H9 (cell line): ENCODE measurements at regions not wholly inside any gene's neighbourhood (a gene's known extent, or its start where the extent isn't known, plus 50 kb on each side); places are given as distances from the start of the nearest gene placed in this dataset.

Experiments
- DNase-seq: peaks from one replicate; pipeline ENCODE4 v3.0.0-alpha.2; 2017
- H2AFZ ChIP-seq: one replicate; pipeline ENCODE4 v1.6.1; 2013; ENCODE audit warnings: mild to moderate bottlenecking, low read length, control low read depth, moderate library complexity
- H2AK5ac ChIP-seq: 2 replicates; pipeline ENCODE4 v1.6.1; 2013; ENCODE audit warnings: low read length, control low read depth, mixed read lengths; ENCODE audit not compliant: insufficient read length
- H2BK120ac ChIP-seq: one replicate; pipeline ENCODE4 v1.6.1; 2013; ENCODE audit warnings: low read depth, mild to moderate bottlenecking, low read length, control low read depth, inconsistent platforms; ENCODE audit not compliant: poor library complexity, severe bottlenecking
- H2BK12ac ChIP-seq: 2 replicates; pipeline ENCODE4 v1.6.1; 2013; ENCODE audit warnings: low read length, control low read depth, mixed read lengths, low read depth; ENCODE audit not compliant: insufficient read length
- H2BK15ac ChIP-seq: 2 replicates; pipeline ENCODE4 v1.6.1; 2013; ENCODE audit warnings: low read depth, low read length, control low read depth
- H2BK20ac ChIP-seq: one replicate; pipeline ENCODE4 v1.6.1; 2013; ENCODE audit warnings: low read depth, mild to moderate bottlenecking, low read length, control low read depth, inconsistent platforms; ENCODE audit not compliant: poor library complexity, severe bottlenecking
- H2BK5ac ChIP-seq: 2 replicates; pipeline ENCODE4 v1.6.1; 2013; ENCODE audit warnings: low read length, control low read depth, mixed read lengths; ENCODE audit not compliant: insufficient read length
- H3K14ac ChIP-seq: 2 replicates; pipeline ENCODE4 v1.6.1; 2013; ENCODE audit warnings: low read length, control low read depth; ENCODE audit not compliant: insufficient read depth
- H3K18ac ChIP-seq: 2 replicates; pipeline ENCODE4 v1.6.1; 2013; ENCODE audit warnings: low read depth, mild to moderate bottlenecking, mixed read lengths, low read length, control low read depth; ENCODE audit not compliant: insufficient read length
- H3K23ac ChIP-seq: 2 replicates; pipeline ENCODE4 v1.6.1; 2013; ENCODE audit warnings: low read length, control low read depth, mixed read lengths, low read depth; ENCODE audit not compliant: insufficient read length
- H3K23me2 ChIP-seq: 2 replicates; pipeline ENCODE4 v1.6.1; 2013; ENCODE audit warnings: low read depth, mild to moderate bottlenecking, mixed read lengths, low read length, control low read depth; ENCODE audit not compliant: insufficient read length, poor library complexity, severe bottlenecking
- H3K27ac ChIP-seq: 2 replicates; pipeline ENCODE4 v1.5.1; 2013; ENCODE audit warnings: low read length, control low read depth, mixed read lengths, low read depth; ENCODE audit not compliant: insufficient read length
- H3K27me3 ChIP-seq: 2 replicates; pipeline ENCODE4 v1.6.1; 2013; ENCODE audit warnings: low read length, control low read depth, inconsistent platforms; ENCODE audit not compliant: insufficient read depth
- H3K4ac ChIP-seq: 2 replicates; pipeline ENCODE4 v1.6.1; 2013; ENCODE audit warnings: low read depth, mild to moderate bottlenecking, control low read depth, inconsistent platforms, low read length, moderate library complexity
- H3K4me1 ChIP-seq: 2 replicates; pipeline ENCODE4 v1.6.1; 2013; ENCODE audit warnings: low read length, control low read depth, inconsistent platforms; ENCODE audit not compliant: insufficient read depth
- H3K4me2 ChIP-seq: 2 replicates; pipeline ENCODE4 v1.6.1; 2013; ENCODE audit warnings: low read length, control low read depth, mixed read lengths; ENCODE audit not compliant: insufficient read length, insufficient read depth
- H3K56ac ChIP-seq: 2 replicates; pipeline ENCODE4 v1.6.1; 2013; ENCODE audit warnings: low read depth, mild to moderate bottlenecking, mixed read lengths, low read length, control low read depth; ENCODE audit not compliant: insufficient read length
- H3K79me1 ChIP-seq: 2 replicates; pipeline ENCODE4 v1.6.1; 2013; ENCODE audit warnings: low read depth, mild to moderate bottlenecking, moderate library complexity, low read length, control low read depth, inconsistent platforms; ENCODE audit not compliant: insufficient read depth, poor library complexity, severe bottlenecking
- H3K79me2 ChIP-seq: 2 replicates; pipeline ENCODE4 v1.6.1; 2013; ENCODE audit warnings: low read length, control low read depth, inconsistent platforms; ENCODE audit not compliant: insufficient read depth
- H3K9ac ChIP-seq: 2 replicates; pipeline ENCODE4 v1.6.1; 2013; ENCODE audit warnings: low read length, control low read depth, mixed read lengths; ENCODE audit not compliant: insufficient read length; ENCODE audit errors: extremely low read depth
- H3K9me3 ChIP-seq: one replicate; pipeline ENCODE4 v1.6.1; 2013; ENCODE audit warnings: low read depth, low read length, inconsistent platforms; ENCODE audit not compliant: control insufficient read depth
- H3T11ph ChIP-seq: one replicate; pipeline ENCODE4 v1.6.1; 2013; ENCODE audit warnings: mild to moderate bottlenecking, low read length, control low read depth, inconsistent platforms
- H4K20me1 ChIP-seq: one replicate; pipeline ENCODE4 v1.6.1; 2013; ENCODE audit not compliant: control insufficient read depth, insufficient read length, insufficient read depth
- H4K5ac ChIP-seq: 2 replicates; pipeline ENCODE4 v1.6.1; 2013; ENCODE audit warnings: low read depth, mild to moderate bottlenecking, mixed read lengths, low read length, control low read depth; ENCODE audit not compliant: insufficient read length
- H4K8ac ChIP-seq: replicated peaks from 2 replicates; pipeline ENCODE4 v1.6.1; 2013; ENCODE audit warnings: low read length, control low read depth, mixed read lengths, low read depth; ENCODE audit not compliant: insufficient read length
- H4K91ac ChIP-seq: 2 replicates; pipeline ENCODE4 v1.6.1; 2013; ENCODE audit warnings: low read depth, mild to moderate bottlenecking, moderate library complexity, mixed read lengths, low read length, control low read depth; ENCODE audit not compliant: insufficient read length
- H3K27ac Mint-ChIP-seq, 3 experiments: 2 replicates in 2 of 3; 3 replicates in 1 of 3; pipeline ENCODE4 v1.8.0; 2020 to 2021; ENCODE audit warnings: mixed read lengths in 3 of 3, mild to moderate bottlenecking in 1 of 3, moderate library complexity in 1 of 3
- H3K27me3 Mint-ChIP-seq: 2 replicates; pipeline ENCODE4 v1.8.0; 2021; ENCODE audit warnings: low read depth, mild to moderate bottlenecking, moderate library complexity, mixed read lengths
- H3K36me3 Mint-ChIP-seq, 3 experiments: 2 replicates in 2 of 3; 3 replicates in 1 of 3; pipeline ENCODE4 v1.8.0; 2020 to 2021; ENCODE audit warnings: low read depth in 3 of 3, mixed read lengths in 3 of 3; ENCODE audit not compliant: insufficient read depth in 1 of 3
- H3K4me1 Mint-ChIP-seq, 2 experiments: 2 replicates each; pipeline ENCODE4 v1.8.0; 2020; ENCODE audit warnings: mixed read lengths in 2 of 2
- H3K4me3 Mint-ChIP-seq, 2 experiments: 2 replicates in 1 of 2; 3 replicates in 1 of 2; pipeline ENCODE4 v1.8.0; 2020 to 2021; ENCODE audit warnings: mild to moderate bottlenecking in 2 of 2, mixed read lengths in 2 of 2, moderate library complexity in 1 of 2
- H3K9me3 Mint-ChIP-seq, 2 experiments: 2 replicates in 1 of 2; 3 replicates in 1 of 2; pipeline ENCODE4 v1.8.0; 2020; ENCODE audit warnings: mild to moderate bottlenecking in 2 of 2, mixed read lengths in 2 of 2, moderate library complexity in 1 of 2
- TF ChIP-seq, protein P1 (sequence below): fragments of 200-600 bp; sonication (generic); conservative IDR thresholded peaks from 3 replicates; pipeline ENCODE4 v1.8.0; 2021; ENCODE audit warnings: antibody characterized with exemption, mild to moderate bottlenecking

GRCh38 chr12:19759227-19759626 is 319.9 kb downstream of the AEBP2 start:
- Histone ChIP-seq H3K23ac (no peak overlapping the region), H3K14ac (no peak overlapping the region), H3K79me2 (no peaks in the 10 kb centered on the region), H3K27me3 (no peaks in the 10 kb centered on the region), H2BK120ac (no peak overlapping the region), H2BK15ac (no peak overlapping the region), H3K23me2 (no peaks in the 10 kb centered on the region), H3K4me2 (no peak overlapping the region), H2BK20ac (no peak overlapping the region), H3K56ac (no peak overlapping the region), H3K4ac (no peak overlapping the region), H3K9me3 (no peaks in the 10 kb centered on the region), H3K4me1 (no peaks in the 10 kb centered on the region), H4K20me1 (no peaks in the 10 kb centered on the region), H4K8ac (no peak overlapping the region), H4K91ac (no peak overlapping the region), H3K18ac (no peak overlapping the region), H3K79me1 (no peaks in the 10 kb centered on the region), H3K9ac (no peak overlapping the region), H3K27ac (no peak overlapping the region), H2BK12ac (no peak overlapping the region), H4K5ac (no peak overlapping the region), H2AK5ac (no peak overlapping the region), H2AFZ (no peak overlapping the region), H2BK5ac (no peak overlapping the region), H3T11ph (no peak overlapping the region)
- DNase-seq: no peak
- Mint-ChIP-seq H3K27me3 (no peaks in the 10 kb centered on the region), H3K36me3 (no peaks in the 10 kb centered on the region), H3K9me3 (no peaks in the 10 kb centered on the region), H3K27ac (no peak overlapping the region), H3K4me3 (no peak overlapping the region), H3K4me1 (peaks cover 0 to 2% of the 10 kb centered on the region in 2 experiments; a peak in 1 of 4 replicates)
- TF ChIP-seq, protein P1, sequence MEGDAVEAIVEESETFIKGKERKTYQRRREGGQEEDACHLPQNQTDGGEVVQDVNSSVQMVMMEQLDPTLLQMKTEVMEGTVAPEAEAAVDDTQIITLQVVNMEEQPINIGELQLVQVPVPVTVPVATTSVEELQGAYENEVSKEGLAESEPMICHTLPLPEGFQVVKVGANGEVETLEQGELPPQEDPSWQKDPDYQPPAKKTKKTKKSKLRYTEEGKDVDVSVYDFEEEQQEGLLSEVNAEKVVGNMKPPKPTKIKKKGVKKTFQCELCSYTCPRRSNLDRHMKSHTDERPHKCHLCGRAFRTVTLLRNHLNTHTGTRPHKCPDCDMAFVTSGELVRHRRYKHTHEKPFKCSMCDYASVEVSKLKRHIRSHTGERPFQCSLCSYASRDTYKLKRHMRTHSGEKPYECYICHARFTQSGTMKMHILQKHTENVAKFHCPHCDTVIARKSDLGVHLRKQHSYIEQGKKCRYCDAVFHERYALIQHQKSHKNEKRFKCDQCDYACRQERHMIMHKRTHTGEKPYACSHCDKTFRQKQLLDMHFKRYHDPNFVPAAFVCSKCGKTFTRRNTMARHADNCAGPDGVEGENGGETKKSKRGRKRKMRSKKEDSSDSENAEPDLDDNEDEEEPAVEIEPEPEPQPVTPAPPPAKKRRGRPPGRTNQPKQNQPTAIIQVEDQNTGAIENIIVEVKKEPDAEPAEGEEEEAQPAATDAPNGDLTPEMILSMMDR: no peak
